SHP77 treated with DMSO at 0.1 percent for 48 hours (cell line): ENCODE measurements at regions not wholly inside any gene's neighbourhood (a gene's known extent, or its start where the extent isn't known, plus 50 kb on each side); places are given as distances from the start of the nearest gene placed in this dataset.

Experiments
- DNase-seq: peaks from one replicate; lab custom pipeline; 2025; lab: John Stamatoyannopoulos, UW

DNA sequence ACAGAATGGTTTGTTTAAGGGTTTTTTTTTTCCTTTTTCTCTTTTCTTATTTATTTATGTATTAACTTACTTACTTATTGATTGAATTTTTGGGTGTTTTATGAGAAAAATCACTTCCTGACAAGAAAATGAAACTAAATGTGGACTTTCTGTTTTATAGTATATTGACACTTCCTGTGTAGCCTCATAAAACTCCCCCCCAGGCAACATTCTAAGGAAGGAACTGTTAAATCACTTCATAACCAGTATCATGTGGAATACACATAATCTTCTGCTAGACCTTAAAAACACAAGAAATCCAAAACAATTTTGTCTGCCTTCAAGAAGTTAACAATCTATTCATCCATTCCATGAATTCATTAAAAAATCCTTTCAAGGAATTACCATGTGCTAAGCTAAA, 164.1 kb upstream of the TOM1L1 start:
- DNase-seq: no peak

DNA sequence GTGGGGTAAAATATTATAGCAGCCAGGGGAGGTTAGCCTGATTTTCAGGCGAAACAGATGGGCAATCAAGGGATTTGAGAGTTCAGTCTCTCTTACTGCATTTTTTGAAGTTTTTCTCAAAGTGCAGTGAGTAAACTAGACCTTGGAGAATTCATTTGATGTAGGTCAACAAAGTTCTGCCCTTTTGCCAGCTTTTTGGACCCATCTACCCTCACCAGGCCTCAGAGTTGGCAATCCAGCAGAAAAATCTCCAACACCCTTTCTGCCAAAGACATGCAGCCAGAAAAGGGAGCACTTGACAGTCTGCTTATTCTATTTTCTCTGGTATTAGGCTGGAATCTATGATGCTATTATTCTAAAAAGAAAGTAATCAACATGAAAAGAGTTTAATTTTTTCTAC, 162.2 kb upstream of the TOM1L1 start:
- DNase-seq: no peak

DNA sequence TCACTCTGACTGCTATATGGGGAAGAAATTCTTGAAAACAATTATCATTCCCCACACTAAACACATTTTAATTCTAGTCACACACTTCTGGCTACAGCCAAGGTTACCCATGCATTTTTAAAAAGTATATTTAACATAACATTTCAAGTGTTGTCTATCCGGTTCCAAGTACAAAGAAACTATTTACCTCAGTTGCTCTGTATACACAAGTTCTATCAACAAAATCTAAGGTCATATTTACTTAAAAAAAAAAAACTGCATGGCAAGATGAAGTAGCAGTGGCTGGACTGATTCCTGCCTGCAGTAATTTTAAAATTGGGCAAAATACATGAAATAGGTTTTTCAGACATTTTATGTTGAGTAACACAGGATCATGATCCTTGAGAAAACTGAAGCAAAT, 155.9 kb upstream of the TOM1L1 start:
- no peak for DNase-seq

DNA sequence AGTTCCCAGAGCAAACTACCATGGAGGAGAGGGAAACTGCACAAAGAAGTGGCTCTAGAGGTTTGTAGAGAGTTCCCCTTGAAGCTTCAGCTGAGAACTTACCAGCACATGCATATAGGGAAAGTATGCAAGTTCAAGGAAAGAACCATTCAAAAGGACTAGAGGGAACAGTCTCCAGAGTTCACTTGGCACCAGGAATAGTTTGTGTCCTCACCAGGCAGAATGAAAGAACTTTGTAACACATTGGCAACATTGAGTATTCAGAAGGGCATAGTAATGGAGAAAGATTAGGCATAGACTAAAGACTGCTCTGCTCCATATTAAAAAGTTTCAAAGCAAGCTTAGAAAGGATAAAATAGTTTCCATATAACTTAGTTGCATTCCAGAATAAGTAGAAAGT, 155.4 kb upstream of the TOM1L1 start:
- DNase-seq: no peak

DNA sequence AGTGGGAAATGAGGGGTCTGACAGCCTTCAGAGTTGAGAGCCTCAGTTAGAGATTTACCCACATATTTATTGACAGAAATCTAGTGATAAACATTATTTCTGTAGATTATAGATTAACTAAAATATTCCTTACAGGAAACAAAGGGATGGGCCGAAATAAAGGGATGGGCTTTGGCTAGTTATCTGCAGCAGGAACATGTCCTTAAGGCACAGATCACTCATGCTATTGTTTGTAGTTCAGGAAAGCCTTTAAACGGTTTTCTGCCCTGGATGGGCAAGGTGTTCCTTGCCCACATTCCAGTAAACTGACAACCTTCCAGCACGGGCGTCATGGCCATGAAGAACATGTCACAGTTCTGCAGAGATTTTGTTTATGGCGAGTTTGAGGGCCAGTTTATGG, 154.8 kb upstream of the TOM1L1 start:
- DNase-seq: no peak

DNA sequence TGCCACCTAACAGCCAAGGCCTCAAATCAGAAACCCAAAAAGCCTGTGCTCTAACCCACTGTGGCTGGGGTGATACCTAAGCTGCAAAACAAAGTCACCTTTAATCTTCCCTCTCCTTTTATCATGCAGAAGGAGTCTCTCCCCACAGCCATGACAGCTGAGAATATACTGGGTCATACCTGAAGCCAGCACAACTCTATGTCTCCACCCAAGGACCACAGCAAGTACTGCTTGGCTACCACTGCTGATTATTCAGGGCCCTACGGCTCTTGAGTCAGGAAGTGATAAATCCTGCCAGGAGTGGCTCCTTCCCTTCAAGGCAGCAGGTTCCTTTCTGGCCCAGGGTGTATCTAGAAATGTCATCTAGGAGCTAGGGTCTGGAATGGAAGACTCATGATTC, 151.5 kb upstream of the TOM1L1 start:
- no peak for DNase-seq

DNA sequence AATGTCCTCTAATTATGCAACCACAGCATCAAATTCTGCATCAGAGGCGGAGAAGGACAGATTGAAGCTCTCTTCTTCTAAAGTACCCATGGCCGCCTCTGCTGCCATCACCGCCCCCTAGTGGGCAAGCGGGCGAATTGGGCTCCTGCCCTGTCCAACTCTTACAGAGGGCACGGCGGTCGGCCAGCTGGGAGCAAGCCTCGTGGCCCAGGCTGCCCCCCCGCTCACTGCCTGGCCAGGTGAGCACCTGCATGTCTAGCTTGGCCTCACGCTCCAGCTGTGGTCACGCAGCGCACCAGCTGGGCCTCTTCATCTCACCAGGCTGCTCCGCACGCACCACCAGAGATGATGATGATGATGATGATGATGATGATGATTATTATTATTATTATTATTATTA, 146.1 kb upstream of the TOM1L1 start:
- no peak for DNase-seq

DNA sequence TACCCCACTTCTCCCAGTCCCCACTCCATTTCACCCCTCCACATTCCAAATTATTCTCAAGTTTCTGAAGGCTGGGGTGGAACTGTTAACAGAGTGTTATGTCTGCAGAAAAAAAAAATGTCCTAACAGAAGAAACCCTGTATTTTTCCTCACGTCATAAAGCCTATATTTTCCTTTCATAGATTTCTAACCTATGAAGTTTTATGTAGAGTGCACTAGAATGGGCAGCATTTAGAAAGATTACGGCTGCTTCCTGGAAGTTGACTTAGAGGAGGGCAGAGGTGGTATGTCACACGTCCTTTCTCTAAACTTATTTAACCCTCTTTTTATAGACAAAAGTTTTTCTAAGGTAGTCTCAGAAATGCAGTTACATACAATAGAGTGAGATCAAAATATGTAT, 139.8 kb upstream of the TOM1L1 start:
- no peak for DNase-seq

DNA sequence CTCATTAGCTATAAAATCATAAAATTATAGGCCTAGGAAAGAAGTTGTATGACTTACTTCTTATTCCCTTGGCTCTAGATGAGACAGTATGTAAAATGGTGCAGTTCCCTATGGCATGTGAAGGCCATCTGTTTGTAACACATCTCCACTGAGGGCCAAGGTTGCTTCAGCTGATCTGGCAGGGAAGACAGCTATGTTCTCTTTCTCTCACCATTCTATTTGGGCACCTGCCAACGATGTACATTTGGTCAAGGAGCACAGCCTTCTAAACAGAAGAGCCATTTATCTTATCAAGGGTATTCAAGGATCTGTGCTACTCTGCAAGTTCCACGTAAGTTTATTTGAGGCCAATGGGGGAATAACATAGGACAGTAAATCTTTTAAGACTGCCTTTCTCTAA, 129.8 kb upstream of the TOM1L1 start:
- no peak for DNase-seq

DNA sequence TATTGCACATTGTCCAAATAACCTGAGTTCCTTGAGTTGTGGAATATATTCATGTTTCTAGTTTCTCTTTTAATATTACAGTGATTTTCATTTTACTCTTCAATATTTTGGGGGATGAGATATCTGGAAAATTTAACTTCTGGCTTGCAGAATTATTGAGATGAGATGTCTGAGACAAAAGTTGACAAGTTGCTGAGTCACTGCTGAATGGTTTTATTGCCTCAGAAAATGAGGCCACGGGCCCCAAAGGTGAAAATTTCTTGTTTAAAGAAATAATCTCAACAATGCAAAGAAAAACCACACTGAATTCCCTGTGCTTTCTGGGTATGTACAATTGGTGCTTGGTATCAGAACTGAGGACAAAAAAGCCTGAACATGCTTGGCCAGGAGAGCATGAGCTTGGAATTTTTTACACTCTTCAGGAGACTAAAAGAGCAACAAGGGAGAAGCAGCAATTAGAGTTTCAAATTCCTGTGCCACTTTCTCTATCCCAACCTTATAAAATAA, 129.2 kb upstream of the TOM1L1 start:
- DNase-seq: no peak

DNA sequence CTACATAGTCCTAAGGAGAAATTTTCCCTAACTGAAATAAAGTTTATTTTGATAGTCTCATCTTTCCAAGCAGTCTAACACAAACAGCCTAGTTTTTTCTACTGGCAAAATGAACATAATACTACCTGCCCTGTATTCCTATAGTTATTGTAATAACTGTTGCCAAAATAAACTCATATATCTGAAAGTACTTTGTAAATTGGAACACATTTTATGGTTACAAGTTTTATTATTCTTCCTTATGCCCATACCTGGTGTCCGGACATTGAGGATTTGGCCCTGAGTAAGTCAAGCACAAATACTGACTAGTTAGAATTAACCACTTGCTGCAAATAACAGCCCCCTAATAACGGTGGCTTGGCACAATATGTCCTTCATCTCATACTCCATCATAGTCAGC, 120.4 kb upstream of the TOM1L1 start:
- DNase-seq: no peak

DNA sequence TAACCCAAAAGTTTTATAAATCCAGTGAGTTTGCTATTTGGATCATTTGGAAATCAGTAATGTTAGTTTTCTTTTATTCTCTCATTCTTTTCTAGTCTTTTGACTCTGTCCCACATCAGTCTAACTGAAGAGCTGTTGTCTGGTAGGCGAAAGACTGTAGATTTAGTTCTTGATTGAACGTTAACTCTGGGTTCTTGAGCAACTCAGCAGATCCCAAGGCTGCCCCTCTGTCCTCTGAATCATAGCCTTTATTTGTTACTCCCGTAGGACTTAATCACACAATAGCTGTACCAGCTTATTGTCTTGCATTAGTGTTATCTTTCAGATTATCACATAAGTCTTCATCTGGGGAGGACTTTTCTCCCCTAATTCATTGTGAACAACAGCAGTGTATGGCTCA, 119.3 kb upstream of the TOM1L1 start:
- DNase-seq: no peak

DNA sequence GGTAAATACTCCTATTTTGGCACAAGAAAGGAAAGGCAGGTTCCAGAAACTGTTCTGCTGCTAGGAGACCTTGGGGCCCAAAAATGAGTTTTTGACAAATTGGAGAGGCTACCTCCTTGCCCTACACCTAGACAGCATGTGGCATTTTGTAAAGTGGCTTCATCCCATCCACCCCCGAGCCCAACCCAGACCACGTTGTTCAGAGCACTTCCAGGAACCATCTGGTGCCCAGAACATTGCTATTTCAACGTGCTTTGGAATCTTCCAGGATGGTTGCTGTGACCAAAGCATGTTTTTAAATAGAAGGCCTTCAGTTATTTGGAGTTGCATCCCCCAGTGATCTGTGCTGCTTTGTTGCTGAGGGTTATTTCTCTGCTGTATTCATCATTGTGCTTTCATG, 116.3 kb upstream of the TOM1L1 start:
- DNase-seq: no peak

DNA sequence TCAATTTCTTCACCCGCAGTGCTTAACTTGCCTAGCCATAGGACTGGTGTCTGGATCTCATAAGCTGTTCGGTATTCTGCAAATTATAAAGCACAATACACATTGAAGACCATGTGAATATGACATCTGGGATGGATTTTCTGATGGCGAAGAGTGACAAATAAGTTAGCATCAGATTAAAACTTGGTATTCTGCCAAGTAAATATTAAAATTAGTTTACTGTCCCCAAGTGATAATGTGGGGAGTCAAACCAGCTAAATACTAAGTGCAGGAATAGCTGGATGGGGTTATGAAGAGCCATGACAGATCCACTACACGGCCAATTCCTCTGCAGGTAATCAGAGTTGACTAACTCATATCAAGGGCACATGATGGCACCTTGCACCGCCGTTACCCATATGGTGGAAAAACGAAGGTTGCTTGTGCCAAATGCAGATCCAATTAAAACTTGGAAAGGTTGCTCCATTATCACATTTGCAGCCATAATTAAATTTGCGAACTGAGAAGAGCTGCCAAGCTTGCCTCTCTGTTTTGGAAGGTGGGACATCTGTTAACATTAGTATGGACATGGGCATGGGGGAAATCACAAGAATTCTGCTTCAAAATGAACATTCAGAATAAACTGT, 114.9 kb upstream of the TOM1L1 start:
- no peak for DNase-seq

DNA sequence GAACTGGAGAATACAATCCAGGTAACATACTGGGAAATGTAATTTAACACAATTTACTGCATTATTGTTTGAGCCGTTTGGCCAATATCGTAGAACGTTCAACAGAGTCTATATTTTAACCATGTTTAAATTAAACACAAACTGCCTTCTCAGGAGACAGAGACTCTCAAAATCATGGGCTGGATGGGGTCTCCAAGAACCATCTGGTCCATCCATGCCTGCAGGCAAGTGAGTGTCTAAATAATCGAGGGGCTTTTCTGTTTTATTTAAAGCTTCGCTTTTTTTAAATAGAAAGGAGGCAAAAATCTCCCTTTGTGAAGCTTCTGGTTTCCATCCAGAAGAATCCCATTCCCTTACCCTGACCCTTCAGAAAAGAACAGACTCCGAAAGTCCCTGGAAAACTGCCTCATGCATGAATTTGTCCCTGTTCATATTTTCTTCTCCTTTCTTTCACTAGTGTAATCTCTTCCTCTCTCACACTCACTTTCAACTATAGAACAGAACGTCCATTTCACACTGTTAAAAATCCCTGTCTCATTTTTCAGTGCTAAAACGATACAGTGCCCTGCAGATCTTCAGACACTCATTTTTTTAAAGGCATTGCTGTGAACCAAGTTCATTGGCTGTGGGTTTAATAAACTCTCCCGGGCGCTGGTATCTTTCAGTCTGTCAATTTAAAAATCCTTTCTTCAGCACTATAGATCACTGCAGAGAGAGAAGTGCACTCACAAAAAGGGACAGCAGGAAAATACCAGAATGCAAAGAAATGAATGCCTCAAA, 111.4 kb upstream of the TOM1L1 start:
- no peak for DNase-seq

DNA sequence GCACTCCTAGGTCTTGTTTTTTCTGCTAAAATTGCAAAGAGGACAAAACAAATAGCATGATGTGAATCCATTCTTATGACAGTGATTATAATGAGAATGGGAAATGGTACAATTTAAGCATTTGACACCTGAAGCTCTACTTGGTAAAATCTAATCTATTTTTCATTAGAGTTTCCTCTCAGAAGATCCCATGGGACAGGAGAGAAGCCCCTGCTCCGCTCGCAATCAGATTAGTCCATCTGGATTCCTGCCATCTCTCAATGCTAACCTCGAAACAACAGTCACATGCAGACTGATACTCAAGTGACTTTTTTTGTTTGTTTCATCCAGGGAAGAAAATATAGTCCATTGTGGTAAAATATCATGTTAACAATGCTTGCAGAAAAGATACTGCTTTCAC, 107.4 kb upstream of the TOM1L1 start:
- DNase-seq: no peak

DNA sequence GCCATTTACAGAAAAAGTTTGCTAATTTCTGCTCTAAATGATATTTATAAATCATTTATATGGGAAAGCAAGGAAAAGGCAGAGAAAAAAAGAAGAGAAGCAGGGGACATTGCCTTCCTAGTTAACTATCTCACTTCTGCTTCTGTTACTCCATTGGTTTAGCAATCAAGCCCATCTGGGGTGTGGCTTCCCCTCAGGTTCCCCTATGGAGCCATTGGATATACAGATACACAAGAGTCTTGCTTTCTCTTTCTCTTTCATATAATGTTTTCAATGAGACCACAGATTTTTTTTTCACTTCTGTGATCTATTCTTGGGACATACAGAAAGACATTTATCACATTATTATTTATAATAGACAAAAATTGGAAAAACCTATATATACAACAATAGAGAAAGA, 105.6 kb upstream of the TOM1L1 start:
- no peak for DNase-seq

DNA sequence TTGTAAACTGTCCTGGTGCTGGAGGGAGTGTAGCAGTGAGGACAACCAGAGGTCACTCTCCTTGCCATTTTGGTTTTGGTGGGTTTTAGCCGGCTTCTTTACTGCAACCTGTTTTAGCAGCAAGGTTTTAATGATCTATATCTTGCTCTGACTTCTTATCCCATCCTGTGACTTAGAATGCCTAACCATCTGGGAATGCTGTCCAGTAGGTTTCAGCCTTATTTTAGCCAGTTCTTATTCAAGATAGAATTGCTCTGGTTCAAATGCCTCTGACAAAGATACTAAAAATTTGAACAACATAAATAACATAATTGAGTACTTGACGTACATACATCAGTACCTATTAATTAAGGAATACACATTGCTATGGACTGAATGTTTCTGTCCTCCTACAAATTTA, 93.3 kb upstream of the TOM1L1 start:
- no peak for DNase-seq

DNA sequence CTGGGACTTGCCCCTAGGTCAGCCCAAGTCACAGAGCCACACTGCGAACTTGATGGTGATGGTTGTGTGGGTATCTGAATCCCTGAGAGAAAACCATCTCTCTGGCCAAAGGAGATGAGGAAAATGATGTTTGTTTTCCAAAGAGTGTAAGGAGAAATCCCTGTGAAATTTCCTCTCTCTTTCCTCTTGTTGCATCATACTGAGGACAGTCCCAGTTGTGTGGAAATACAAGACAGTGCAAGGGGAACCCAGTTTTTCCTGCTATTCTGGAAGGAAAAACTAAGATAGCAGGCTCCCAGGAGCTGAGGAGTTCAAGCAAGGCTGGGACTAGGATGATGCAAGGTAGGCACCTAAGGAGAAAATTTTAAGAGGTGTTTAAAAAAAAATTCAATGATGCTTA, 86.8 kb upstream of the TOM1L1 start:
- no peak for DNase-seq

DNA sequence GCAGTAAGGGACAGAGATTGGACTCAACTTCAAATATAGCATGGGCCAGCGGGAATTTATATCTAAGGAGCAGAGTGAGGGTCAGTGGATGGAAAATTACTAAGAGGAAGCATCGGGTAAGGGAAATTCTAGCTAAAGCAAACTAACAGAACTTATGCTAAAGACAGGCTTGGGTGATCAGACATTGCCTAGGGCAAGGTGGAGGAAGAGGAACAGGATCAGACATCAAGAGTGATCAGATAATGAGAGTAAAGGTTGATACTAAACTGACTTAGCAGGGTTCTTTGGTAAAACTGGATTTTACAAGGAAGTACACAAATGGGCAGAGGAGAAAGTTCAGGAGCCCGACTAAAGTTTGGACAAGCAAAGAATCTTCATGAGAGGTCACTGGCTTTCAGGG, 86.3 kb upstream of the TOM1L1 start:
- DNase-seq: no peak

DNA sequence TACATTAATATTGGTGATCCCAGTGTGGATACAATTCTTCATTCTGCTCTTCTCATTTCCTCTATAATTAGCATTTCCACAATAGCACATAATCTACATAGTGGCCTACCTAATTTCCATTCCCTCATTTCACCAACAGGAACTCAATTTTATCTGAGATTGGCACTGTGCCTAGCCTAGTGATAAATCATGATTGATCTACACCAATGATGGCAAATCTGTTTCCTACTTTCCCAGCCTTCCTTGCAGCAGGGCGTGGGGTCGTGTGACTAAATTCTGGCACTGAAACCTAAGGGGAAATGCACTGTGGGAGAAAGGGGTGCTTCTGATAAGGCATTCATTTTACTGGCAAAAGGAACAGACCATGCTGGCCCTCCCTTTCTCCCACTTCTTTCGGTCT, 66.6 kb upstream of the TOM1L1 start:
- DNase-seq: no peak

DNA sequence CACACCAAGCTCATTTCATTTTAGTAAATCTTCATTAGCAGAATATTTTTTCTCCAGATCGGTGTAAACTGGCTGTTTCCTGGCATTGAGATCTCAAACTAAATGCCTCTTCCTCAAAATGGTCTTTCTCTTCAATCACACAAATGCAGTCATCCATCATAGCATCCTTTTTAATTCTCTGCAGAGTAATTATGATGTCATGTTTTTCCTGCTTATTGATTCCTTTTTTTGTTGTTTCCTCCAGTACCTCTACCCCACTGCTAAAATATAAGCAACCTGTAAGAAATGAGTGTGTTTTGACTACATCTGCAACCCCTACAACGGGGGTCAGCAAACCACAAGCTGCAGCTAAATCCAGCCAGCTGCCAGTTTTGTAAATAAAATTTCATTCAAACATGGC, 65.6 kb upstream of the TOM1L1 start:
- DNase-seq: no peak

DNA sequence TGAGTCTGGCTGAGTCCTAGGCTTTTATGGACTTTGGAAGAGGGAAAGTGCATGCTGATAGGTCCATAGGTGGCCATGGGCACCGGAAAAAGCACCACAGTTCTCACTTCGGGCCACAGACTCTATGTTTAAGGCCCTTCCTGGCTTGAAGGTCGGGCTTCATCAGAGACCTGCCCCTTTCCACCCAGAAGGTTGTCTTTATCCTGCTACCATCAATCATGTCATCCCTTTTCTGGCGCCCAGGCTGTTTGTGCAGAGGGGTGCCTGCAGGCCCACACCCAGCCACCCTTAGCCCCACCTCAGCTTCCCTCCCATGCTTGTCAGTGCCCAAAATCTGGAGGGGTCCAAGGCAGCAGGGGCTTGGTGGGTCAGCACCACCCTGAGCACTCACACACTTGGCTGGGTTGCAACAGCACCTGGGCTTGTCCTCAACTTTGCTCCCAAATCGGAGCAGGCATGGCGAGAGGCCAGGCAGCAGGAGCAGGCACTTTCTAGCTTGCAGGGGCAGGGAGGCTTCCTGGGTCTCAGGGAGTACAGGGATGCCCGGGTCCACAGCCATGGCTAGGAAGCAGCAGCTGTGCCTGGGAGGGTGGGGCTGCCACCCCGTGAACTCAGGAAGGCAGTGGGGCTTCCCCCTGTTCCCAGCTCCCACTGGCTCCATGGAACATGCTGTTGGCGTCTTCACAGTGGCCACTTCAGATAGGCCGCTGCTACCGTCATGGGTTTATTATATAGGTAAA, 63.8 kb upstream of the TOM1L1 start:
- no peak for DNase-seq
